ENCODE measurements at regions not wholly inside any gene's neighbourhood (a gene's known extent, or its start where the extent isn't known, plus 50 kb on each side); places are given as distances from the start of the nearest gene placed in this dataset.

- Histone ChIP-seq H3K56ac (ENCODE audit: insufficient read length, low read depth, low read length) (no peak overlapping the region), H3K79me1 (ENCODE audit: insufficient read depth, low read depth, low read length, poor library complexity, severe bottlenecking) (no peaks in the 10 kb centered on the region), H3K14ac (ENCODE audit: insufficient read depth, low read length) (no peak overlapping the region; the same call in 1 of the 2 replicates), H2BK20ac (ENCODE audit: low read depth, low read length, poor library complexity, severe bottlenecking) (no peak overlapping the region), H4K8ac (replicated peaks; ENCODE audit: insufficient read length, low read depth, low read length) (no peak overlapping the region), H3K4me2 (ENCODE audit: insufficient read depth, insufficient read length, low read length) (no peak overlapping the region), H3K27ac (ENCODE audit: insufficient read length, low read depth, low read length) (no peak overlapping the region), H4K20me1 (ENCODE audit: control insufficient read depth, insufficient read depth, insufficient read length) (no peaks in the 10 kb centered on the region), H2BK15ac (ENCODE audit: low read depth, low read length) (no peak overlapping the region), H3K4ac (ENCODE audit: low read depth, low read length) (no peak overlapping the region), H3T11ph (ENCODE audit: low read length) (no peak overlapping the region), H2AFZ (ENCODE audit: low read length) (no peak overlapping the region), H3K79me2 (ENCODE audit: insufficient read depth, low read length) (no peaks in the 10 kb centered on the region), H2BK120ac (ENCODE audit: low read depth, low read length, poor library complexity, severe bottlenecking) (no peak overlapping the region), H4K91ac (ENCODE audit: insufficient read length, low read depth, low read length) (no peak overlapping the region), H3K23ac (ENCODE audit: insufficient read length, low read depth, low read length) (no peak overlapping the region), H3K4me1 (ENCODE audit: insufficient read depth, low read length) (peaks cover 7% of the 10 kb centered on the region; the same call in 1 of the 2 replicates), H3K9me3 (ENCODE audit: control insufficient read depth, low read depth, low read length) (no peaks in the 10 kb centered on the region), H3K23me2 (ENCODE audit: insufficient read length, low read depth, low read length, poor library complexity, severe bottlenecking) (no peaks in the 10 kb centered on the region), H2BK5ac (ENCODE audit: insufficient read length, low read length) (no peak overlapping the region), H3K9ac (ENCODE audit: extremely low read depth, insufficient read length, low read length) (no peak overlapping the region), H3K27me3 (ENCODE audit: insufficient read depth, low read length) (no peaks in the 10 kb centered on the region), H4K5ac (ENCODE audit: insufficient read length, low read depth, low read length) (no peak overlapping the region), H2AK5ac (ENCODE audit: insufficient read length, low read length) (no peak overlapping the region), H3K18ac (ENCODE audit: insufficient read length, low read depth, low read length) (no peak overlapping the region), H2BK12ac (ENCODE audit: insufficient read length, low read depth, low read length) (no peak overlapping the region)
- WGBS (ENCODE audit: extremely low coverage, insufficient read length, low lambda C conversion rate): no CpG with 5 or more reads among the region's 4 CpGs
- TF ChIP-seq CTCF (conservative IDR thresholded peaks at IDR 0.05): no peak
- no peak for DNase-seq
- Mint-ChIP-seq H3K27me3 (ENCODE audit: low read depth) (peaks cover 6% of the 10 kb centered on the region; the same call in 1 of the 2 replicates), H3K27ac (no peak overlapping the region), H3K4me1 (peaks cover 2 to 10% of the 10 kb centered on the region in 2 experiments), H3K4me3 (no peak overlapping the region), H3K36me3 (ENCODE audit: insufficient read depth in 1 of 3, low read depth in 3 of 3) (no peaks in the 10 kb centered on the region), H3K9me3 (no peaks in the 10 kb centered on the region)
Measured at GRCh38 chr6:92126088-92126487, 1293.3 kb downstream of the EPHA7 start.

Data from H9 (cell line).